ENCODE measurements at regions not wholly inside any gene's neighbourhood (a gene's known extent, or its start where the extent isn't known, plus 50 kb on each side); places are given as distances from the start of the nearest gene placed in this dataset.

DNA sequence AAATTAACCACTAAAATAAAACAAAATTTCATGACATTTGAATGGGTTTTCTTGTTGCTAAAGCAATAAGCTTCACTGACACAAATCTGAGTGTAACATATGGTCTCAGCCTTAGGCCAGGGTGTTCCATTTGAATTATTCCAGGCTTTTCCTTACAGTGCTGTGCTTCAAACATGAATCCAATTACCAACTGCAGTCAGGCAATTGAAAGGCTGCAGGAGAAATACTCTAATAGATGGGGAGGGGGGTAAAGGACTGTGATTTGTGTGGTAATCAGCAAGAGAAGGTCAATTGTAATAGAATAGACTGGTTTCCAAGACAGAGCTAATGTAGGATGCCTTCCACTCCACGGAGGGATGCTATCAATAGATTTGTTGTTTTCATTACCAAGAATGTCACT is 466.7 kb downstream of the C3orf38 start:
- no peak overlapping the region for H4K12ac ChIP-seq (ENCODE audit: low read depth, low read length)
- no peak overlapping the region for H2BK120ac ChIP-seq (ENCODE audit: insufficient read depth, low read length, poor library complexity)
- H3K4me3 ChIP-seq (ENCODE audit: low read depth, low read length): no peak overlapping the region
- no peak overlapping the region for H2BK12ac ChIP-seq (ENCODE audit: low read length)
- H3K27ac ChIP-seq (ENCODE audit: low read depth, low read length): no peak overlapping the region
- no peaks in the 10 kb centered on the region for H3K36me3 ChIP-seq (ENCODE audit: control insufficient read depth in 1 of 2, insufficient read depth in 2 of 2, low read length in 2 of 2)
- H3K18ac ChIP-seq (ENCODE audit: low read length): no peak overlapping the region
- no peaks in the 10 kb centered on the region for H3K4me1 ChIP-seq (ENCODE audit: control insufficient read depth in 1 of 2, insufficient read depth in 2 of 2, low read length in 2 of 2)
- no CpG with 5 or more reads among the region's 1 CpG for WGBS (ENCODE audit: extremely low coverage, insufficient coverage, insufficient read length)
- H2AFZ ChIP-seq (ENCODE audit: insufficient read depth, low read length, poor library complexity): no peak overlapping the region
- H3K4me2 ChIP-seq (ENCODE audit: low read length): no peak overlapping the region
- H4K91ac ChIP-seq (ENCODE audit: low read depth, low read length): no peak overlapping the region
- DNase-seq: no peak
- H3K14ac ChIP-seq (ENCODE audit: low read length): no peak overlapping the region
- H4K8ac ChIP-seq (ENCODE audit: low read depth, low read length): no peak overlapping the region
- H3K4ac ChIP-seq (ENCODE audit: low read depth, low read length): no peak overlapping the region
- H3K23ac ChIP-seq (ENCODE audit: low read length): no peak overlapping the region
- H3K79me2 ChIP-seq (ENCODE audit: control insufficient read depth, insufficient read depth, low read length, poor library complexity): no peaks in the 10 kb centered on the region
- H3K9ac ChIP-seq (ENCODE audit: low read length): no peak overlapping the region
- no peaks in the 10 kb centered on the region for H3K79me1 ChIP-seq (ENCODE audit: low read length)
- no peaks in the 10 kb centered on the region for H3K9me3 ChIP-seq (ENCODE audit: insufficient read depth, low read depth, low read length)
- no peak overlapping the region for H2BK5ac ChIP-seq (ENCODE audit: low read depth, low read length, poor library complexity)
- no peak overlapping the region for H2AK5ac ChIP-seq (ENCODE audit: low read length)
- H3K27me3 ChIP-seq (ENCODE audit: insufficient read depth, low read length): no peaks in the 10 kb centered on the region

DNA sequence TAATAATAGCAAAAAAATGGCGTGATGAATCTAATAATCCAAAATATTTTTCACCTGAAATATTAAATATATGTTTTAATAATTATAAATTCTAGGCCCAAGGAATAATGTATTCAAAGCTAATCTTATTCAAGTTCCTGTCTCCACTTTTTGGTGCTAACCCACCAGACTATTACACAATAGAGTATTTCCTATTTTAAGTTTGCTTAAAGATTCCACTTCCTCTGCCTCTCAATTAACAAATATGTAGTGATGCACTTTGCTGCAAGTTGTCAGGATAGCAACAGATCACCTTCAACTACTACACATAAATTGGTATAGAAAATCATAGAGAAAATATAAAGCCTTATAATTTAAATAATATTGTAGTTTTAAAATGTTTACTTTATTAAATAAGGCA is 467.5 kb downstream of the C3orf38 start:
- no peak overlapping the region for H2BK120ac ChIP-seq (ENCODE audit: insufficient read depth, low read length, poor library complexity)
- no peak overlapping the region for H4K12ac ChIP-seq (ENCODE audit: low read depth, low read length)
- H3K27ac ChIP-seq (ENCODE audit: low read depth, low read length): no peak overlapping the region
- no peak overlapping the region for H4K8ac ChIP-seq (ENCODE audit: low read depth, low read length)
- no peak overlapping the region for H2BK12ac ChIP-seq (ENCODE audit: low read length)
- H3K9me3 ChIP-seq (ENCODE audit: insufficient read depth, low read depth, low read length): no peaks in the 10 kb centered on the region
- H2AK5ac ChIP-seq (ENCODE audit: low read length): no peak overlapping the region
- H3K4me2 ChIP-seq (ENCODE audit: low read length): no peak overlapping the region
- no peak overlapping the region for H3K9ac ChIP-seq (ENCODE audit: low read length)
- H3K14ac ChIP-seq (ENCODE audit: low read length): no peak overlapping the region
- no peak overlapping the region for H2AFZ ChIP-seq (ENCODE audit: insufficient read depth, low read length, poor library complexity)
- H3K4me1 ChIP-seq (ENCODE audit: control insufficient read depth in 1 of 2, insufficient read depth in 2 of 2, low read length in 2 of 2): no peaks in the 10 kb centered on the region
- no peak overlapping the region for H2BK5ac ChIP-seq (ENCODE audit: low read depth, low read length, poor library complexity)
- H3K4me3 ChIP-seq (ENCODE audit: low read depth, low read length): no peak overlapping the region
- H3K27me3 ChIP-seq (ENCODE audit: insufficient read depth, low read length): no peaks in the 10 kb centered on the region
- no peak overlapping the region for H3K23ac ChIP-seq (ENCODE audit: low read length)
- H4K91ac ChIP-seq (ENCODE audit: low read depth, low read length): no peak overlapping the region
- no peak overlapping the region for H3K4ac ChIP-seq (ENCODE audit: low read depth, low read length)
- WGBS (ENCODE audit: extremely low coverage, insufficient coverage, insufficient read length): no CpG with 5 or more reads among the region's 1 CpG
- no peak overlapping the region for H3K18ac ChIP-seq (ENCODE audit: low read length)
- H3K79me1 ChIP-seq (ENCODE audit: low read length): no peaks in the 10 kb centered on the region
- no peaks in the 10 kb centered on the region for H3K79me2 ChIP-seq (ENCODE audit: control insufficient read depth, insufficient read depth, low read length, poor library complexity)
- DNase-seq: no peak
- H3K36me3 ChIP-seq (ENCODE audit: control insufficient read depth in 1 of 2, insufficient read depth in 2 of 2, low read length in 2 of 2): no peaks in the 10 kb centered on the region

DNA sequence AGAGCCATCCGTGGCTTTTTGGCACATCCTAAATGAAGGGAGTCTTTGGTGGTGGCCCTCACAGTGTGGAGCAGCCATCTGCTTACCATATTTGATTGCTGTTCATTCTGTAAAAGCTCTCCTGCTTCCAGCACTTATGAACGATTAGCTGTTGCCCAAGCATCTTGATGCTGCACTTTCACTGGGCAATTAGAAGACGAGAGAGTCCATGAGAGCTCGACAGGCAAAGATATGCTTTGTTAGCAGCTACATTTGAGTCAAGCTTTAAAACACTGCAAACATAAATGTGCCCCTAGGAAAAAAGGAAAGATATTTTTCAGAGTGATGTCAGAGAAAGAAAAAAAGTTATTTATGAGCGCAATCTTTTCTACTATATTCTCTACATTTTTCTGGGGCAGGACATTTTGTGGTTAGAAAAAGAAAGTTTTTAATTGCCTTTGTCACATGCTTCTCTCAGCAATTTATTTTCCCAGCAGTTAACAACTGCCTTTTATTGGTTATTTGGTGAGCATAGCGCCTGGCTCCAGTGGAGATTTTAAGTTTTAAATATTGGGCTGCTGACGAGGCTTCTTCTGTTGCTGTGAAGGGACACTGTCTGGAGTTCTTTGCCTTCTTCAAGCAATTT is 468.4 kb downstream of the C3orf38 start:
- no peak overlapping the region for H4K8ac ChIP-seq (ENCODE audit: low read depth, low read length)
- H3K9ac ChIP-seq (ENCODE audit: low read length): no peak overlapping the region
- no peak overlapping the region for H3K18ac ChIP-seq (ENCODE audit: low read length)
- WGBS (ENCODE audit: extremely low coverage, insufficient coverage, insufficient read length): no CpG with 5 or more reads among the region's 7 CpGs
- DNase-seq: no peak
- no peaks in the 10 kb centered on the region for H3K36me3 ChIP-seq (ENCODE audit: control insufficient read depth in 1 of 2, insufficient read depth in 2 of 2, low read length in 2 of 2)
- H4K91ac ChIP-seq (ENCODE audit: low read depth, low read length): no peak overlapping the region
- H3K9me3 ChIP-seq (ENCODE audit: insufficient read depth, low read depth, low read length): no peaks in the 10 kb centered on the region
- no peaks in the 10 kb centered on the region for H3K79me1 ChIP-seq (ENCODE audit: low read length)
- H3K23ac ChIP-seq (ENCODE audit: low read length): no peak overlapping the region
- H3K4me1 ChIP-seq (ENCODE audit: control insufficient read depth in 1 of 2, insufficient read depth in 2 of 2, low read length in 2 of 2): no peaks in the 10 kb centered on the region
- H3K4me3 ChIP-seq (ENCODE audit: low read depth, low read length): no peak overlapping the region
- H4K12ac ChIP-seq (ENCODE audit: low read depth, low read length): no peak overlapping the region
- H3K27ac ChIP-seq (ENCODE audit: low read depth, low read length): no peak overlapping the region
- no peaks in the 10 kb centered on the region for H3K79me2 ChIP-seq (ENCODE audit: control insufficient read depth, insufficient read depth, low read length, poor library complexity)
- H2BK5ac ChIP-seq (ENCODE audit: low read depth, low read length, poor library complexity): no peak overlapping the region
- no peak overlapping the region for H2AFZ ChIP-seq (ENCODE audit: insufficient read depth, low read length, poor library complexity)
- no peak overlapping the region for H3K4ac ChIP-seq (ENCODE audit: low read depth, low read length)
- H3K4me2 ChIP-seq (ENCODE audit: low read length): no peak overlapping the region
- no peak overlapping the region for H2BK12ac ChIP-seq (ENCODE audit: low read length)
- no peak overlapping the region for H2AK5ac ChIP-seq (ENCODE audit: low read length)
- no peak overlapping the region for H3K14ac ChIP-seq (ENCODE audit: low read length)
- H3K27me3 ChIP-seq (ENCODE audit: insufficient read depth, low read length): no peaks in the 10 kb centered on the region
- H2BK120ac ChIP-seq (ENCODE audit: insufficient read depth, low read length, poor library complexity): no peak overlapping the region

DNA sequence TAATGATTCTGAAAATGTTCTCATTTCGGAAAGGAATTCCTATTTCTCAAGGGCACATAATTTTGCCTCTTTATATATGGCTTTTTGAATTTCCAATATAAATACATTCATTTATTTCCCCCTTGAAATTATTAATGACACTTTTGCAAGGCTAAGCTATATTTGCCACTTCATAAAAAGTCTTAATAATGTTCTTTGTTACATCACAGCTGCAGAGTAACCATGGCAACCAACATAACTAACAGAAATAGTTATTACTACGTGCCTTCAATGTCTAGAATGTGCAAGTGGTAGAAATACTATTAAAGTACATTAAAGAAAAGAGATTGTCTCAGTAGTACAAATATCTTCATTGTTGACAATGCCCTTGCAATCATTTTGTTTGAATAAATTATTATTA is 471.8 kb downstream of the C3orf38 start:
- no peak overlapping the region for H3K14ac ChIP-seq (ENCODE audit: low read length)
- no peak overlapping the region for H4K12ac ChIP-seq (ENCODE audit: low read depth, low read length)
- no peak overlapping the region for H2AFZ ChIP-seq (ENCODE audit: insufficient read depth, low read length, poor library complexity)
- H3K4me3 ChIP-seq (ENCODE audit: low read depth, low read length): no peak overlapping the region
- H3K79me2 ChIP-seq (ENCODE audit: control insufficient read depth, insufficient read depth, low read length, poor library complexity): no peaks in the 10 kb centered on the region
- H4K91ac ChIP-seq (ENCODE audit: low read depth, low read length): no peak overlapping the region
- DNase-seq: no peak
- H3K4ac ChIP-seq (ENCODE audit: low read depth, low read length): no peak overlapping the region
- no peaks in the 10 kb centered on the region for H3K79me1 ChIP-seq (ENCODE audit: low read length)
- no peak overlapping the region for H3K27ac ChIP-seq (ENCODE audit: low read depth, low read length)
- no peak overlapping the region for H3K4me2 ChIP-seq (ENCODE audit: low read length)
- no peaks in the 10 kb centered on the region for H3K27me3 ChIP-seq (ENCODE audit: insufficient read depth, low read length)
- WGBS (ENCODE audit: extremely low coverage, insufficient coverage, insufficient read length): no CpG with 5 or more reads among the region's 2 CpGs
- H2BK5ac ChIP-seq (ENCODE audit: low read depth, low read length, poor library complexity): no peak overlapping the region
- no peaks in the 10 kb centered on the region for H3K9me3 ChIP-seq (ENCODE audit: insufficient read depth, low read depth, low read length)
- H2BK12ac ChIP-seq (ENCODE audit: low read length): no peak overlapping the region
- no peaks in the 10 kb centered on the region for H3K4me1 ChIP-seq (ENCODE audit: control insufficient read depth in 1 of 2, insufficient read depth in 2 of 2, low read length in 2 of 2)
- H3K23ac ChIP-seq (ENCODE audit: low read length): no peak overlapping the region
- H2AK5ac ChIP-seq (ENCODE audit: low read length): no peak overlapping the region
- H2BK120ac ChIP-seq (ENCODE audit: insufficient read depth, low read length, poor library complexity): no peak overlapping the region
- H3K36me3 ChIP-seq (ENCODE audit: control insufficient read depth in 1 of 2, insufficient read depth in 2 of 2, low read length in 2 of 2): no peaks in the 10 kb centered on the region
- no peak overlapping the region for H4K8ac ChIP-seq (ENCODE audit: low read depth, low read length)
- no peak overlapping the region for H3K18ac ChIP-seq (ENCODE audit: low read length)
- no peak overlapping the region for H3K9ac ChIP-seq (ENCODE audit: low read length)

Measured in trophoblast cell (in vitro differentiated cells and primary cell).